Kidney capillary endothelial cell (primary cell): ENCODE measurements at regions not wholly inside any gene's neighbourhood (a gene's known extent, or its start where the extent isn't known, plus 50 kb on each side); places are given as distances from the start of the nearest gene placed in this dataset.
"Not testable (repeated sequence)": the region's sequence is repeated elsewhere in the genome, so short reads cannot be mapped to it uniquely, and the experiment has no call there.

Experiments used
- DNase-seq: peaks from one replicate; pipeline ENCODE4 v3.0.0-alpha.2; 2018; ENCODE audit warnings: low spot score

DNA sequence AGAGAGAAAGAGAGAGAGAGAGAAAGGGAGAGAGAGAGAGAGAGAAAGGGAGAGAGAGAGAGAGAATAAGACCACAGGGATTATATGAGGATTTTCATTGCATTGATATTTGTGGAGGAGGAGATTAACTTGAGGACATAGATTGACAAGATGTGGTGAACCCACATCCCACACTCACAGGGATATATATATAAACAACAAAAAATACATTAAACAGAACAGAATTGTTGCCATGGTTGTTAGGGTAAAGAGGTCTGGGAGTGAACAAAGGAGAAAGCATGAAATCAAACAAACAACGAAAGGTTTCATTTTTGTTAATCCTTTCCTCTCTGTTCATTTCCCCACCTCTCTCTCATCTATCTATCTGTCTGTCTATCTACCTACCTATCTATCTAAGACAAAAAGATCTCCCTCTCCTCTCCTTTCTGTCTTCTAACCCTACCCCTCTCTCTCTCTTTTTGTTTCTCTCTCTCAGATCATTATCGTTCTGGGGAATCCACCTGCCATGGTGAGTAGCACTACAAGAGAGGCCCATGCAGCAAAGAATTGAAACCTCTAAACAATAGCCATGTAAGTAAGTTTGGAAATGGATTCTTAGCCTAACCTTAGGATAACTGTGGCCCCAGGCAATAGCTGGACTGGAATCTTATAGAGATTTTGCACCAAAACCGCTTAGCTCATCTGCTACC lies 280.9 kb downstream of the RAP2B start:
- no peak for DNase-seq

DNA sequence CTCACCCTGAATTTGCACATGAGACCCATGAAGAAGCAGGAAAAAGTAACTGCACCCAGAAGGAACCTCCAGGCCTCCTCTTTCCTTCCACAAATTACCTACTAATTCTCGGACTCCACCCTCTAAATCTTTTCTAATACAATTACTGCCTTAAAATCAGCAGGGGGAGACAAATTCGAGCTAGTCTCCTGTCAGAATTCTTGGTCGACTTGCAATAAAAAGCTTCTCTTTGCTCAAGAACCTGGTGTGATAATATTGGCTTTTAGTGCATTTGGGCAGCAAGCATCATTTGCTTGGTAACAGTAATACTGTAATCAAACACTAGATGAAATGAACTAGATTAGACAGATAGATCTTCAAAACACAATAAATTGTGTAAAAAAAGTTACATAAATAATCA lies 281.9 kb downstream of the RAP2B start:
- DNase-seq = no peak

DNA sequence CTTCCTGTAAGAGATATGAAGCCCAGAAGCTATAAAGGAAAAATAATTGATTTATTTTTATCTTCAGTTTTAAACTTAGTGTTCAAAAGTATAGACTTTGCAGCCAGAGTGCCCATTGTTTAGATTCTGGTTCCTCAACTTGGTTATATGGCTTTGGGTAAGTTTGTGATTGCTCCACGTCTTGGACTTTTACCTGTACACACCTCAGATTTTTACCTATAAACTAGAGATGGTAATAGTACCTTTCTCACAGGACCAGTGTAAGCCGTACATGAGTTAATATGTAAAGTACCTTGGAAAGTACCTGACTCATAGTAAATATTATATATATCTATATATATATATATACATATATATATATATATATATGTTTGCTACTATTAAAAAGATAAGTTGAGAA lies 283.8 kb downstream of the RAP2B start:
- DNase-seq = no peak

DNA sequence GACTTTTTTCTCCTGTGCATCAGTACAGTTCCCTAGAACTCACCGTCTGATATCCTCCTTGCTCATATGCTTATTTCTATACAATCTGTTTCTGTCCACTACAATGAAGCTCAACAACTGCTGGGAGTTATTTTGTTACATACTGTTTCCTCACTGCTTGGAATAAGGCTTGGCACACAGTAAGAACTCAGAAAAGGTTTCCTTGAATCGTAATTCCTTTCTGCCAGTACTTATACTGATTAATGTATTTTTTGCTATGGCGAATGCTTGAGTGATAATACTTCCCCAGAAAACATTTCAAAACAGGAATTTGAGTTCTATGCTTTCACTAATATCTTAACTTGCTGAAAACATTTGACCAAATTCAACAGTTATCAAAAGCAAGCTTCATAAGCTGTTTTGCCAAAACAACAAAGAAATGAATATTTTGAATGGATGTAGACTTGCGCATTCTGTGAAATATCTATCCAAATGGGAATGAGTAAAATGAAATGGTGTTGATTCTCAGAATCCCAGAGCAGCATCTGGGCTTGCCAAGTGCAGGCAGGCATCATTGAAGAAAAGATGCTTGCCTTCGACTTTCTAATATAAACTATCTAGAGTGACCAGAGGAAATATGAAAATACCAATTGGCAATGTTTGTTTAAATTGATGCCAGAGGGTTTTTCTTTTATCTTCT lies 286.3 kb downstream of the RAP2B start:
- DNase-seq = no peak

DNA sequence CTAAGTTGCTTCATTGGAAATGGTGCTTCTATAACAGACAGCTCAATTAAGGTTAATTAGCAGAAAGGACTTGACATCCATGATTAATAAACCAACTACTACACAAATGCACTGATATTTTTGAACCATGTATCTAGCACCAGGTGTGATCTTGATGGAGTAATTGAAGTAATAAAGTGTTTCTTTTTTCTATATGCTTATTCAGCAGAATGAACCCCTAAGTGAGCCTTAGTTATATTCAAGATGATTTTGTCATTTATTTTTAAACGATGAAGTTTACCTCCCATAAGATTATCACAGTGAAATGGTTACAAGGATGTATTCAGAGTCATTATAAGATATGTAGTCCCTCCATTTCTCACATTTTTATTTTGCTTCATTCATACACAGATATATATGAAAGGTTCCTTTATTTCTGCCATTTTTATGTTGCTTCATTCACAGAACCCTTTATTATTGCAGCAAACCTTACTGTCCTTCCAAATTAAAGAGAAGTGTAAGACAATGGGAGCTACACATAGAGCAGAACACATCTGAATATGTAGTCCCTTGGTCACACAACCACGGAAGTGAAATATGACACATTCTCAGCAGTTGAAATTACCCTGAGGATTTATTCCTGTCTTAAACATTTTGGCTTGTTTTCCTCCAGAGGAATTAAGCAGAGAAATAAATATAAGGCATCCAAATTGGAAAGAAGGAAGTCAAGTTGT lies 295.0 kb downstream of the RAP2B start:
- no peak for DNase-seq

DNA sequence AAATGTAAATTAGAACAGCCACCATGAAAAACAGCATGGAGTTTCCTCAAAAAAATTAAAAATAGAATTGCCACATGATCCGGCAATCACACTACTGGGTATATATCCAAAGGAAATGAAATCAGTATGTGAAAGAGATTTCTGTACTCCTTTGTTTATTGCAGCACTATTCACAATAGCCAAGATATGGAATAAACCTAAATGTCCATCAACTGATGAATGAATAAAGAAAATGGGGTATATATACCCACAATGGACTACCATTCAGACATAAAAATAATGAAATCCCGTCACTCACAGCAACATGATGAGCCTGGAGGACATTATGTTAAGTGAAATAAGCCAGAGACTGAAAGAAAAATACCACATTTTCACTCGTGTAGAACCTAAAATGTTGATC lies 296.9 kb downstream of the RAP2B start:
- no peak for DNase-seq

DNA sequence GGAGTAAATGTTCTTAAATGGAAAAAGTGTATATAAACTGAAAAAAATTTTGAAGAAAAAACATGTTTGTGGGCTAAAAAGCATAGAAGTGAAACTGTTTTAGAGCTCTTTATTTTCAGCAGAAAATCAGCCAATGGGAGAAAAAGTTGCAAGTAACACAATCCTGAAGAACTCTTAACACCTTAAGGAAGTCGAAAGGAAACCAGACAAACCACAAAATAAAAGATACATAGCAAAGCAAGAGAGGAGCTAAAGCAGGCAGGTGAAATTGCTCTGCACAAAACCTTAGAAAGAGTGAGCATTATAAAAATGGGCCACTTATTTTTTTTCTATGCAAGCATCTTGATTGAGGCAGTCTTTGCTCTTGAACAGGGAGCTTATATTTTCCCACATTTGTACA lies 300.5 kb downstream of the RAP2B start:
- no peak for DNase-seq

DNA sequence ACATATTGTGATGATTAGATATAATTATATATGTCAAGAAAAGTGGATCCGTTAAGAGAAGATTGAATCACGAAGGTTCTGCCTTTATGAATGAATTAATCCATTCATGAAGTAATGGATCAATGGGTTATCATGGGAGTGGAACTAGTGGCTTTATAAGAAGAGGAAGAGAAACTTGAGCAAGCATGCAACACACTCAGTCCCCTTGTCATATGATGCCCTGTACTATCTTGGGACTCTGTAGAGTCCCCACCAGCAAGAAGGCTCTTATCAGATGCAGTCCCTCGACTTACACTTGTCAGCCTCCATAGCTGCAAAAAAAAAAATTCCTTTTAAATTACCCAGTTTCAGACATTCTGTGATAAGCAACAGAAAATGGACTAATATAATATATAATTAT lies 301.9 kb downstream of the RAP2B start:
- DNase-seq = no peak

DNA sequence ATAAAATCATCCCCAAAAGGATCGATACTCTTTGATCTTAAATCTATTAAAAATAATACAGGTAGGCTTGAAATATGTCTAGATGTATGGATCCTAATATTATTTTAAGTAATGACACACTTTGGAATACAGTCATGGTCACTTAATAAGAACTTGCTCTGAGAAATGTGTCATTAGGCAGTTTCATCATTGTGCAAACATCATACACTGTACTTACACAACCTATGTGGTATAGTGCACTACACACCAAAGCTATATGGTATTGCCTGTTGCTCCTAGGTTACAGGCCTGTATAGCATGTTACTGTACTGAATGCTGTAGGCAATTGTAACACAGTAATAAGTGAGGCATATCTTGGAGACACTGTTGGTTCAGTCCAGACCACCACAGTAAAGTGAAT lies 307.1 kb downstream of the RAP2B start:
- no peak for DNase-seq

DNA sequence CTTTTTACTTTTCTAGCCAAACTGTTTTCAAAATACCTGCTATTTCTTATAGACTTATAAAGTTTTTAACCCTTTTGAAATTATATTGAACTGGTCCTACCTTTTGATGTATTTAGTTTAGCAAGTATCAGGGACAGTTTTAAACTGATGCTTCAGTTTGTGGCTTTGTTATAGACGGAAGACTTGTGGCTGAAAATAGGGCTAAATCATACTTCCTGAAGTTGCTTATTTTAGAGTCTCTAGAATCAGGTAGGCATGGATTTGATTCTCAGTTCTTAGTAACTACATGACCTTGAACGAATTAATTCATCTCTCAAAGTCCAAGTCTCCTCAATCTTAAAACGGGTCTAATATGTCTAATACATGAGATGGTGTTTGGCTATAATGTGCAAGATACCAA lies 322.8 kb downstream of the RAP2B start:
- DNase-seq = no peak

DNA sequence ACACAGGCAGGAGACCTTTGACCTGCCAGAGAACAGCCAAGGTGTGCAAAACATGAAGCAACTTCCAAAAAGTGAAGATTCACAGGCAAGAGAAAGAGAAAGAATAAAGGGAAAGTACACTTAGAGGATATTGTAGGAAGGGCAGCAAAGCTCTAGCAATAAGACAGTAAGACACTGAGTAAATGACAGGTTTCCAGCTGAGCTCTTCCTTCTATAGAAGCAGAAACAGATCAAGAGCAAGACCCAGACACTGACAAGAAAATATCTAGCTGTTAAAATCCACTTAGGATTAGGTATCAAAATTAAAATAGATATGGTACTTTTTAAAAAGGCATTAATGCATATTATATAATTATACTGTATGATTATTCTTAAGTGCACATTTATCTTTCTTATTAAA lies 333.4 kb downstream of the RAP2B start:
- DNase-seq = no peak

DNA sequence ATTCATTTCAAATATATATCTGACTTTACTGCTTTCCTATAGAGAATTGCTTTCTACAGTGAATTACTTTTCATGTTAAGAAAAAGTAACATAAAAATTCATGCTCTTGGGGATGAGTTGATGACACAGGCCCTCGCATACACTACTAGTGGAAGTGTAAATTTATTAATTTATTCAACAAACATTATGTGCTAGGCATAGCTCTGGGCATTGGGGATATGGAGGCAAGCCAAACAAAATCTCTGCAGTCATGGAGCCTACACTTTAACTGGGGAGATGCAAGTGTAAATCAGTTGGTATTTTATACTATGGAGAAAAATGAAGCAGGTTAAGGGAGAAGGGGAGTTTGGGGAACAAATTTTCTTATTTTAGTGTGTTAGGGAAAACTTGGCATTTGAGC lies 340.7 kb downstream of the RAP2B start:
- DNase-seq = no peak

DNA sequence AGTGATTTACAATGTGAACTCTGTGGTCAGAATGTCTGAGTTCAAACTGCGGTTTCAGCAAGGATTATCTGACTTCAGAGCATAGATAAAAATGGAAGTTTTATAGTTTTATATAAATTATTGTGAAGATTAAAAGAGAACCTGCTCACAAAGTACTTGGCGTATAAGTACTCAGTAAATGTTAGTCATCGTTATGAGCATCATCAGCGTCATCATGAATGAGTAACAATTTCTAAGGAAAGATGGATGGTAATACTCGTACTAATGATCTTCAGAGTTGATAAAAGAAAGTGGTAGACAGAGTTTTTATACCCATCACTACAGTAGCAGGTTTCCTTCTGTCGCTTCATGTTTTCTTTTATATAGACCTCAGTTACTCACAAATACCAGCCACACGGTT lies 341.8 kb downstream of the RAP2B start:
- DNase-seq = no peak

DNA sequence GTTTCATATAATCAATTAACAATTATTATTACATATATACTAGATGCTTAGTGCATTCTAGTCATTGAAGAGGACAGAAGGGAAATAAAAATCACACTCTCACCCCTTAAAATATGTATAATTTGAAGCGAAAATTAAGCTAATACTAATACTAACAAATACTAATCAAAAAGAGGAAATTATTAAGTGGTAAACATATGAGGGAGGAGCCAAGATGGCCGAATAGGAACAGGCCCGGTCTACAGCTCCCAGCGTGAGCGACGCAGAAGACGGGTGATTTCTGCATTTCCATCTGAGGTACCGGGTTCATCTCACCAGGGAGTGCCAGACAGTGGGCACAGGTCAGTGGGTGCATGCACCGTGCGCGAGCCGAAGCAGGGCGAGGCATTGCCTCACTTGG lies 344.2 kb downstream of the RAP2B start:
- DNase-seq = not testable (repeated sequence)

DNA sequence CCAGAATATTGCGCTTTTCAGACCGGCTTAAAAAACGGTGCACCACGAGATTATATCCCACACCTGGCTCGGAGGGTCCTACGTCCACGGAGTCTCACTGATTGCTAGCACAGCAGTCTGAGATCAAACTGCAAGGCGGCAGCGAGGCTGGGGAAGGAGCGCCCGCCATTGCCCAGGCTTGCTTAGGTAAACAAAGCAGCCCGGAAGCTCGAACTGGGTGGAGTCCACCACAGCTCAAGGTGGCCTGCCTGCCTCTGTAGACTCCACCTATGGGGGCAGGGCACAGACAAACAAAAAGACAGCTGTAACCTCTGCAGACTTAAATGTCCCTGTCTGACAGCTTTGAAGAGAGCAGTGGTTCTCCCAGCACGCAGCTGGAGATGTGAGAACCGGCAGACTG lies 344.7 kb downstream of the RAP2B start:
- not testable (repeated sequence) for DNase-seq

DNA sequence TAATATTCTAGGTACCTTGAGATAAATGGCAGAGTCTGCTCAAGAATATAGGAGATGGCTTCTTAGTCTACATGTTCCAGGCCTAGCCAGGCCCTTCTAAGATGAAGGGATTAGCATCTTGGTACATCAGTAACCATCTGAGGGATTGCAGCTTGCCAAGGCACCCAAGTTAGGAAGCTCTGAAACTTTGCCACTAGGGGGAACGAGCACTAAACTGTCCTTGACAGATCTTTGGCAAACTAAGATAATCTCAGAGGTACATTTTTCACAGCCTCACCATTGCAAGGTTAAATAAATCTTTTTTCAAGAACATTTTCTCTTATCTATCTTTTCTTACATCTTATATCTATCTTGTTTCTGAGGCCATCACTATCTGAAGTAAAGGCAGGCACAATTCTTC lies 351.2 kb downstream of the RAP2B start:
- no peak for DNase-seq

DNA sequence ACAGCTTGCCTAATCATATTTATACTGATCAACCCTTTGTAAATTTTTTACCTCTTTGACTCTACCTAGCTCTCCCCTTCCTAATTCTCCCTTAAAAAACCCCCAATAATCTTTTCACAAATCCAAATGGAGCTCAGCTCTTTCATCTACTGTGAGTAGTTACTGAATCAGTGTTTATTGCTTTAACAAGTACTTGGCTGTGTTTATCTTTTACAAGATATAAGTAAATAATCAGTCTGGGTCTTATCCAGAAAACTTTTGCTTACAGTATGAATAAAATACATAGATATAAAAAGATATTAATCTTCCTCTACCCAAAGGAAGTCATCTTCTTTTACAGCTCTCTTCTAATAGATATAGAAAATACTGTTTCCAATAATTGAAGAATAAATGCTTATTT lies 366.4 kb downstream of the RAP2B start:
- no peak for DNase-seq

DNA sequence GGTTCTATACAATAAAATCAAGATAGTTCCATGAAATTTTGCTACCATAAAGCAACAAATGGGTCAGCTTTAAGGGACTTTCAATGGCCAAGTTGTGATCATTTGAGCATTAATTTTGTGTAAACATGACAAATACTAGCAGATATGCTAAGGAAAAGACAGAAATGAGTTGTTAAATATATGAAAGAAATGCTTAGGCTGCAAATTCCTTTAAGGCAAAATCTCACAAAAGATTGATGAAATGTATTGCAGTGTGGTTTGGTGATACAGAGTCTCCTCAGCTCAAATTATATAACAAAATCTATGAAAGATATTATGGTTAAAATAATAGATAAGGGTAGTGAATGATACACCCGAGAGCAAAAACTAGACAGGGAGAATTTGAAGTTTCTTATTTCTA lies 377.2 kb downstream of the RAP2B start:
- DNase-seq = no peak

DNA sequence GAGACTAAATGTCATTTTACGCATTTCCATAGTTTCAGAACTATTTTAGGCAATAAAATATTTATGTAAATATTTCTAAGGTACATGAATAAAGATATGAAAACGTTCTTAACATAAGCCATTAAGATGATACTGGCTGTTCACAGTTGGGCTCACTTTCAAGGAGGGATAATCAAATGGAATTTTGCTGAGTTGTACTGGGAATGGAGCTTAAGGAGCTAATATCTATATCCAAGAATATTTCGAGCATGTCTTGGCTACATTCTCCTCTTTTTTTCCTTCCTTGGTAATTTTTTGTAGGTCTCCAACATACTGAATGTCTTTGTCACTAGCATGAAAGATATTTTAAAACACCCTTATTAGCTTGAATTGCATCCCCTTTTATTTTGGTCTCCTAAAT lies 383.4 kb downstream of the RAP2B start:
- no peak for DNase-seq

DNA sequence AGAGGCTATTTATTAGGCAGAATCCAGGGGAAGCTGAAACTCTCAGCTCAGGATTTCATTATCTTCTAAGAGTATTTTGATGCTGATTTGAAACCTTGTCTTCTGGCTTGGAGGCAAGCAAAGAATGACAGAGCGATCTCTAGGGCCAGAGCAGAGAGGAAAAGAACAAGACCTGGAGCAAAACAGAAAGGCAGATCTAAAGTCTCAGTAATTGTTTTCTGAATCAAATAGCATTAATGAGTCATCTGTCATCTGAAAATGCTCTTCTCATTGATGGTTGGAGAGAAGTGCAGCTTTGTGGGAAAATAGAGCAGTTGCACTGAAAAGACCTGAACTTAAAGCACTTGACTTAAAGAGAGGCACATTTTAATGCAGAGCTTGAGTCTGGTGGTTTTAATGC lies 385.9 kb downstream of the RAP2B start:
- no peak for DNase-seq

DNA sequence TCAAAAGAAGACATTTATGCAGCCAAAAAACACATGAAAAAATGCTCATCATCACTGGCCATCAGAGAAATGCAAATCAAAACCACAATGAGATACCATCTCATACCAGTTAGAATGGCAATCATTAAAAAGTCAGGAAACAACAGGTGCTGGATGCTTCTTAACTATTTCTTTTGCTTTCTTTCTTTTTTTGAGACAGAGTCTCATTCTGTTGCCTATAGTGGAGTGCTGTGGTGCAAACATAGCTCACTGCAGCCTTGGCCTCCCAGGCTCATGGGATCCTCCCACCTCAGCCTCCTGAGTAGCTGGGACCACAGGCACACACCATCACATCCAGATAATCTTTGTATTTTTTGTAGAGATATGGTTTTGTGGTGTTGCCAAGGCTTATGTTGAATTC lies 387.7 kb downstream of the RAP2B start:
- DNase-seq = not testable (repeated sequence)

DNA sequence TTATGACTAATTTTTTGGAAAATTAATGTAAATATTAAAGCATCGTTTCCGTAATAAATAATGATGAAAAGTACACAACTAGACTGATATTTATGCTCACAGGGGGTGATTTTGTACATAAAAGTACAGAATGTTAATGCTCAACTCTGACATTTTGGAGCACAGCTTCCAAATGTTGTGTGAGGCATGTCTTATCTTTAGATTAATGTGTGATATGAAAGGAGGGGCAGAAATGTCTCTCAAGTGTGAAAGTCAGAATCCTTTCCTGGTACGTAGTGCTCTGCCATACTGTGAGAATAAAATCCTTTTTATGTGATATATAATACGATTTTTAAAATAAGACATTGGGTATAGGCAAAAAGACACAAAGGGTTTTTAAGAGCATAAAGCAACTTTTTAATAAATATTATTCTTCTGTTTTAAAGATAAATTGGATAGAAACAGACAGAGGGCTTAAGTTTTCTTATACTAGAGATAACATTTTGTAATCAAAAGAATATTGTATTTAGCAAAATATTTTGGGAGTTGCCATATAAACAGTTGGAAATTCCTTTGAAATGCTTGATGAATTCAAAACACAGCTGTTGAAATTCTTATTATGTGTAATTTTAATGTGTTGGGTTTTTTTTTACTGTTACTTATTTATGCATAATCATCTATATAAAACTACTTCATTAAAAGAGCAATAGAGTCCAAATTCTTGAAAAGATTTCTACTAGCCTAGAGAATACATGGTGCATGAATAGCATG lies 389.7 kb downstream of the RAP2B start:
- no peak for DNase-seq
